DOHH2 (cell line): ENCODE measurements at regions not wholly inside any gene's neighbourhood (a gene's known extent, or its start where the extent isn't known, plus 50 kb on each side); places are given as distances from the start of the nearest gene placed in this dataset.

ENCODE experiments used
- H3F3A ChIP-seq: fragments of 200-600 bp; sonication (generic), shearing (Covaris generic); 2 replicates; pipeline ENCODE4 v1.6.0; 2016; ENCODE audit warnings: antibody characterized with exemption, mild to moderate bottlenecking; ENCODE audit not compliant: control insufficient read depth, insufficient read depth
- H3K27ac ChIP-seq: fragments of 200-600 bp; sonication (generic); 2 replicates; pipeline ENCODE4 v1.5.1; 2014; ENCODE audit warnings: low read depth, mild to moderate bottlenecking, low read length, moderate library complexity
- H3K27me3 ChIP-seq: fragments of 200-600 bp; sonication (generic); 2 replicates; pipeline ENCODE4 v1.6.1; 2014; ENCODE audit warnings: mild to moderate bottlenecking, low read length, mixed read lengths; ENCODE audit not compliant: control insufficient read depth
- H3K36me3 ChIP-seq: fragments of 200-600 bp; sonication (generic); 2 replicates; pipeline ENCODE4 v1.6.1; 2014; ENCODE audit warnings: mild to moderate bottlenecking, low read length, moderate library complexity, mixed read lengths; ENCODE audit not compliant: control insufficient read depth
- H3K4me1 ChIP-seq: fragments of 200-600 bp; sonication (generic); 2 replicates; pipeline ENCODE4 v1.6.1; 2014; ENCODE audit warnings: mild to moderate bottlenecking, low read length, mixed read lengths; ENCODE audit not compliant: control insufficient read depth
- H3K4me2 ChIP-seq: fragments of 200-600 bp; sonication (generic); 2 replicates; pipeline ENCODE4 v1.6.0; 2014; ENCODE audit warnings: mild to moderate bottlenecking, low read length, moderate library complexity
- H3K4me3 ChIP-seq: fragments of 200-600 bp; sonication (generic); 2 replicates; pipeline ENCODE4 v1.5.1; 2014; ENCODE audit warnings: mild to moderate bottlenecking, low read length, mixed read lengths
- H3K79me2 ChIP-seq: fragments of 200-600 bp; sonication (generic); 2 replicates; pipeline ENCODE4 v1.6.1; 2014; ENCODE audit warnings: mild to moderate bottlenecking, low read length, mixed read lengths; ENCODE audit not compliant: control insufficient read depth
- H3K9me2 ChIP-seq: fragments of 200-600 bp; sonication (generic); replicated peaks from 2 replicates; pipeline ENCODE4 v1.6.1; 2014; ENCODE audit warnings: mild to moderate bottlenecking, low read length, mixed read lengths; ENCODE audit not compliant: control insufficient read depth
- H3K9me3 ChIP-seq: fragments of 200-600 bp; sonication (generic); 2 replicates; pipeline ENCODE4 v1.6.1; 2014; ENCODE audit warnings: antibody characterized with exemption, low read length, mixed read lengths; ENCODE audit not compliant: control insufficient read depth, insufficient read depth
- H4K20me1 ChIP-seq: fragments of 200-600 bp; sonication (generic); 2 replicates; pipeline ENCODE4 v1.6.0; 2014; ENCODE audit warnings: low read depth, mild to moderate bottlenecking, antibody characterized with exemption, low read length, moderate library complexity; ENCODE audit not compliant: control insufficient read depth, insufficient read depth
- EZH2phosphoT487 ChIP-seq: fragments of 200-600 bp; sonication (generic); IDR thresholded peaks from 2 replicates; pipeline ENCODE4 v1.6.1; 2017; ENCODE audit warnings: borderline replicate concordance, mild to moderate bottlenecking, antibody characterized with exemption, low read length, moderate library complexity, mixed read lengths
- TF ChIP-seq, protein P1 (sequence below): fragments of 200-600 bp; sonication (generic); IDR thresholded peaks from one replicate; pipeline ENCODE4 v1.5.1; 2014; ENCODE audit warnings: antibody characterized with exemption, mild to moderate bottlenecking, low read depth, low read length; ENCODE audit not compliant: poor library complexity, severe bottlenecking

GRCh38 chr1:218503102-218503501 lies 158.0 kb downstream of the TGFB2 start:
- TF ChIP-seq EZH2phosphoT487, result no peak
- TF ChIP-seq, protein P1, sequence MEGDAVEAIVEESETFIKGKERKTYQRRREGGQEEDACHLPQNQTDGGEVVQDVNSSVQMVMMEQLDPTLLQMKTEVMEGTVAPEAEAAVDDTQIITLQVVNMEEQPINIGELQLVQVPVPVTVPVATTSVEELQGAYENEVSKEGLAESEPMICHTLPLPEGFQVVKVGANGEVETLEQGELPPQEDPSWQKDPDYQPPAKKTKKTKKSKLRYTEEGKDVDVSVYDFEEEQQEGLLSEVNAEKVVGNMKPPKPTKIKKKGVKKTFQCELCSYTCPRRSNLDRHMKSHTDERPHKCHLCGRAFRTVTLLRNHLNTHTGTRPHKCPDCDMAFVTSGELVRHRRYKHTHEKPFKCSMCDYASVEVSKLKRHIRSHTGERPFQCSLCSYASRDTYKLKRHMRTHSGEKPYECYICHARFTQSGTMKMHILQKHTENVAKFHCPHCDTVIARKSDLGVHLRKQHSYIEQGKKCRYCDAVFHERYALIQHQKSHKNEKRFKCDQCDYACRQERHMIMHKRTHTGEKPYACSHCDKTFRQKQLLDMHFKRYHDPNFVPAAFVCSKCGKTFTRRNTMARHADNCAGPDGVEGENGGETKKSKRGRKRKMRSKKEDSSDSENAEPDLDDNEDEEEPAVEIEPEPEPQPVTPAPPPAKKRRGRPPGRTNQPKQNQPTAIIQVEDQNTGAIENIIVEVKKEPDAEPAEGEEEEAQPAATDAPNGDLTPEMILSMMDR, result no peak
- no peaks in the 10 kb centered on the region for H3K36me3 ChIP-seq
- no peaks in the 10 kb centered on the region for H3K79me2 ChIP-seq
- H3K4me1 ChIP-seq, result no peaks in the 10 kb centered on the region
- H3K9me3 ChIP-seq, result peaks cover 10% of the 10 kb centered on the region
- H4K20me1 ChIP-seq, result no peaks in the 10 kb centered on the region
- H3F3A ChIP-seq, result no peaks in the 10 kb centered on the region
- H3K27me3 ChIP-seq, result peaks cover 2% of the 10 kb centered on the region; the same call in 1 of the 2 replicates
- H3K27ac ChIP-seq, result no peak overlapping the region
- H3K4me3 ChIP-seq, result no peak overlapping the region
- H3K4me2 ChIP-seq, result no peak overlapping the region
- no peaks in the 10 kb centered on the region for H3K9me2 ChIP-seq

DNA sequence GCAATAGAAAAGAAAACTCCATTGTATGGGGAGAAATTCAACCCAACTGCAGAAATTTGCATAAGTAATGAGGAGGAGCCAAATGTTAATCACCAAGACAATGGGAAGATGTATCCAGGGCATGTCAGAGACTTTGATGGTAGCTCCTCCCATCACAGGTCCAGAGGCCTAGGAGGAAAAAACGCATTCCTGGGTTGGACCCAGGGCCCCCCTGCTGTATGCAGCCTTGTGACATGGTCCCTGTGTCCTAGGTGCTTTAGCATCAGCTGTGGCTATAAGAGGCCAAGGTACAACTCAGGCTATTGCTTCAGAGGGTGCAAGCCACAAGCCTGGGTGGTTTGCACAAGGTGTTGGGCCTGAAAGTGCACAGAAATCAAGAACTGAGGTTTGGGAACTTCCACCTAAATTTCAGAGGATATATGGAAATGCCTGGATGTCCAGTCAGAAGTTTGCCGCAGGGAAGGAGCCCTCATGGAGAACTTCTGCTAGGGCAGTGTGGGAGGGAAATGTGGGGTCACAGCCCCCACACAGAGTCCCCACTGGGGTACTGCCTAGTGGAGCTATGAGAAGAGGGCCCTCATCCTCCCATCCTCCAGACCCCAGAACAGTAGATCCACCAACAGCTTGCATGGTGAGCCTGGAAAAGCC lies 162.3 kb downstream of the TGFB2 start:
- Histone ChIP-seq H3K27ac (no peak overlapping the region), H3K4me3 (no peak overlapping the region), H3K9me3 (peaks cover 10% of the 10 kb centered on the region), H3K9me2 (no peaks in the 10 kb centered on the region), H4K20me1 (no peaks in the 10 kb centered on the region), H3K36me3 (no peaks in the 10 kb centered on the region), H3K27me3 (0 out of 2 replicates have a peak, but pooled peaks cover 3% of the 10 kb centered on the region), H3K4me2 (no peak overlapping the region), H3K79me2 (no peaks in the 10 kb centered on the region), H3F3A (no peaks in the 10 kb centered on the region), H3K4me1 (no peaks in the 10 kb centered on the region)
- TF ChIP-seq, protein P1, result no peak
- TF ChIP-seq EZH2phosphoT487, result no peak

DNA sequence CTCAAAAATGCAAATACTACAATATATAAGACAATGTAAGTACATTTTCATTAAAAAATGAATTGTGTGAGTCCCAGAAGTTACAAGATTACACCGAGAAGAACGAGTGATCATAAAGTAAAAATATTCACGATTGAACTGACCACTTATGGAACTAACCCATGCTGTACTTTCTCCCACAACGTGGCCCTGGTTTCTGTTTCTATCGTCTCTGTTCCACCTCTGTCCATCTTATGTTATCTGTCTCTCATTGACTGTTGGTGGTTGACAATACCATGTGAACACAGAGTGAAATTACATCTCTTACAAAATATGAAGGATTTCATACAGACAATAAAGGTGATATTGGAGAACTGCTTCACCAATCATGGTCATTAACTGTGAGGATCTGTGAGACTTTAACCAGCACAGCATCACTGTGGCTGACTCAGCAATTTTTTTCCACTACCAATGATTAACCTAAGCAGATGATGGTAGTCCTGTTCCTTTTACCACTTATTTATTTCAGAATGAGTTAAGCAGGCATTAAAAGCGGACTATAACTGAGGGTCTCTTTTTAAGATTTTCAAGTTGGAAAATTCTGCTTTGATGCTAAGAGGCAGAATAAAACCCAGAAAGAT lies 165.1 kb downstream of the TGFB2 start:
- Histone ChIP-seq H3K79me2 (no peaks in the 10 kb centered on the region), H3K27ac (no peak overlapping the region), H3F3A (no peaks in the 10 kb centered on the region), H3K36me3 (no peaks in the 10 kb centered on the region), H3K4me3 (no peak overlapping the region), H3K9me2 (0 out of 2 replicates have a peak, but pooled peaks cover 4% of the 10 kb centered on the region), H4K20me1 (no peaks in the 10 kb centered on the region), H3K9me3 (peaks cover 10% of the 10 kb centered on the region), H3K4me1 (no peaks in the 10 kb centered on the region), H3K27me3 (0 out of 2 replicates have a peak, but pooled peaks cover 3% of the 10 kb centered on the region), H3K4me2 (no peak overlapping the region)
- no peak for TF ChIP-seq EZH2phosphoT487
- TF ChIP-seq, protein P1, result no peak
